Activated CD4-positive, alpha-beta T cell treated with anti-CD3 and anti-CD28 coated beads for 36 hours (primary cell): ENCODE measurements at regions not wholly inside any gene's neighbourhood (a gene's known extent, or its start where the extent isn't known, plus 50 kb on each side); places are given as distances from the start of the nearest gene placed in this dataset.

Experiments used
- ATAC-seq: fragments of 200-7000 bp; cut with Tn5 transposase; one replicate; pipeline ENCODE4 v1.10.0; 2021; ENCODE audit warnings: mild to moderate bottlenecking, moderate library complexity
- CTCF ChIA-PET: fragments of 350-600 bp; sonication (Branson Sonifier 250); formaldehyde crosslinking; loops from one replicate; lab custom pipeline; 2021; ENCODE audit warnings: antibody characterized with exemption; lab: Charles Lee
- POLR2A ChIA-PET: fragments of 350-600 bp; sonication (Branson Sonifier 250); formaldehyde crosslinking; loops from one replicate; lab custom pipeline; 2021; ENCODE audit warnings: antibody characterized with exemption, inconsistent platforms; lab: Charles Lee
- DNase-seq: peaks from one replicate; pipeline ENCODE4 v3.0.0-alpha.2; 2020
- H3K27ac Mint-ChIP-seq: one replicate; pipeline ENCODE4 v1.8.0; 2021; ENCODE audit warnings: mixed read lengths
- H3K27me3 Mint-ChIP-seq: one replicate; pipeline ENCODE4 v1.8.0; 2021; ENCODE audit warnings: mixed read lengths
- H3K36me3 Mint-ChIP-seq: one replicate; pipeline ENCODE4 v1.8.0; 2021; ENCODE audit warnings: low read depth, mixed read lengths
- H3K4me1 Mint-ChIP-seq: one replicate; pipeline ENCODE4 v1.8.0; 2021; ENCODE audit warnings: mixed read lengths
- H3K4me3 Mint-ChIP-seq: one replicate; pipeline ENCODE4 v1.8.0; 2021; ENCODE audit warnings: mild to moderate bottlenecking, moderate library complexity, mixed read lengths
- H3K9me3 Mint-ChIP-seq: one replicate; pipeline ENCODE4 v1.8.0; 2021; ENCODE audit warnings: low read depth, mixed read lengths
- intact Hi-C, 2 experiments: fragments of 100-400 bp; cut with DNase I in 1 of 2; cut with micrococcal nuclease in 1 of 2; formaldehyde crosslinking; loops; one replicate each; pipeline versions ENCODE4 v1.14.2 to v1.15.1; 2022 to 2024; cut with DNase I, micrococcal nuclease

- no peaks in the 10 kb centered on the region for H3K4me1 Mint-ChIP-seq
- CTCF ChIA-PET, result no interaction called here
- intact Hi-C loops, result no loop called here
Measured at GRCh38 chr14:42550310-42550709, 943.6 kb downstream of the LRFN5 start.

GRCh38 chr14:42548349-42548748 is 941.7 kb downstream of the LRFN5 start:
- Mint-ChIP-seq H3K27me3 (no peaks in the 10 kb centered on the region), H3K36me3 (no peaks in the 10 kb centered on the region), H3K27ac (no peak overlapping the region), H3K4me3 (no peak overlapping the region), H3K4me1 (no peaks in the 10 kb centered on the region), H3K9me3 (peaks cover 3% of the 10 kb centered on the region)
- ChIA-PET POLR2A (no interaction called here), CTCF (no interaction called here)
- intact Hi-C loops, result no loop called here
- DNase-seq (no peak), ATAC-seq (no peak)

More at GRCh38 chr14:42550310-42550709, 943.6 kb downstream of the LRFN5 start:
- ATAC-seq (no peak), DNase-seq (no peak)
- Mint-ChIP-seq H3K9me3 (peaks cover 3% of the 10 kb centered on the region), H3K27me3 (no peaks in the 10 kb centered on the region), H3K4me3 (no peak overlapping the region), H3K27ac (no peak overlapping the region), H3K36me3 (no peaks in the 10 kb centered on the region)
- POLR2A ChIA-PET, result no interaction called here

DNA sequence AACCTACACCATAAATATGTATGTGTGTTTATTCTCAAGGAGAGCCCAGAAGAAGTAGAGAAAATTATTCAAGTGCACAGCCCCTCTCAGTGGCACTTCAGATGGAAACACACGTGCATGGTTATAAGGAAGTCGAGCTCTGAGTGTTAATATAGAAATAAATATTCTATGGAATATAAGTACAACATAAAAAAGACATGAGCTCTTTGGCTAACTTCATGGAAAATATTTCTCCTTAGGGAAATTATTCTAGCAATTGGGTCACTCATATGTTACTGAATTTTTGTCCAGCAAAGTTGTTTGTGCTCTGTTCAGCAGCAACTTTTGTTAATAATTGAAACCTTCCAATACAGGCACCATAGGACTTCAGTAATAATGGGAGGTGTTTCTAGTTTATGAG is 939.0 kb downstream of the LRFN5 start:
- no peak for DNase-seq
- ChIA-PET CTCF (interaction anchor here (1.0 kb wide), 1 partner anchor 31 kb away, joined by 3 read pairs; no protein-coding TSS in a partner anchor), POLR2A (no interaction called here)
- no peaks in the 10 kb centered on the region for H3K36me3 Mint-ChIP-seq
- no peaks in the 10 kb centered on the region for H3K27me3 Mint-ChIP-seq
- no peak overlapping the region for H3K27ac Mint-ChIP-seq
- no peak overlapping the region for H3K4me3 Mint-ChIP-seq
- intact Hi-C loops, result no loop called here
- H3K4me1 Mint-ChIP-seq, result no peaks in the 10 kb centered on the region
- no peak for ATAC-seq
- H3K9me3 Mint-ChIP-seq, result peaks cover 7% of the 10 kb centered on the region

GRCh38 chr14:42541535-42542001 is 934.9 kb downstream of the LRFN5 start:
- no peaks in the 10 kb centered on the region for H3K36me3 Mint-ChIP-seq
- H3K27me3 Mint-ChIP-seq, result no peaks in the 10 kb centered on the region
- ATAC-seq (no peak), DNase-seq (no peak)
- no peak overlapping the region for H3K27ac Mint-ChIP-seq
- H3K4me3 Mint-ChIP-seq, result no peak overlapping the region
- H3K9me3 Mint-ChIP-seq, result peaks cover 7% of the 10 kb centered on the region
- intact Hi-C loops, result no loop called here
- no peaks in the 10 kb centered on the region for H3K4me1 Mint-ChIP-seq
- POLR2A ChIA-PET, result no interaction called here
- CTCF ChIA-PET, result no interaction called here

DNA sequence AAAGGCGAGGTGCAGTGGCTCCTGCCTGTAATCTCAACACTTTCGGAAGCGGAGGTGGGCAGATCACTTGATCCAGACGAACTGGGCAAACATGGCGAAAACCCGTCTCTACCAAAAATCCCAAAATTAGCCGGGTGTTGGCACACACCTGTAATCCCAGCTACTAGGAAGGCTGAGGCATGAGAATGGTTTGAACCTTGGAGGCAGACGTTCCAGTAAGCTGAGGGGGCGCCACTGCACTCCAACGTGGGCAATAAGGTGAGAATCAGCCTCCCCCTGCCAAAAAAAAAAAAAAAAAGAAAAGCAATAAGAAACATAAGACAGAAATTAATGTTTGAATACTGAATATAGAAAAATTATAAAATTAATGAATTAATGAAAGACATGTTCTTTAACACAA is 928.7 kb downstream of the LRFN5 start:
- CTCF ChIA-PET, result no interaction called here
- no peaks in the 10 kb centered on the region for H3K36me3 Mint-ChIP-seq
- H3K27me3 Mint-ChIP-seq, result no peaks in the 10 kb centered on the region
- H3K27ac Mint-ChIP-seq, result no peak overlapping the region
- intact Hi-C loops, result no loop called here
- no peak for ATAC-seq
- H3K4me1 Mint-ChIP-seq, result no peaks in the 10 kb centered on the region
- POLR2A ChIA-PET, result no interaction called here
- no peak overlapping the region for H3K4me3 Mint-ChIP-seq
- DNase-seq, result no peak
- peaks cover 5% of the 10 kb centered on the region for H3K9me3 Mint-ChIP-seq

DNA sequence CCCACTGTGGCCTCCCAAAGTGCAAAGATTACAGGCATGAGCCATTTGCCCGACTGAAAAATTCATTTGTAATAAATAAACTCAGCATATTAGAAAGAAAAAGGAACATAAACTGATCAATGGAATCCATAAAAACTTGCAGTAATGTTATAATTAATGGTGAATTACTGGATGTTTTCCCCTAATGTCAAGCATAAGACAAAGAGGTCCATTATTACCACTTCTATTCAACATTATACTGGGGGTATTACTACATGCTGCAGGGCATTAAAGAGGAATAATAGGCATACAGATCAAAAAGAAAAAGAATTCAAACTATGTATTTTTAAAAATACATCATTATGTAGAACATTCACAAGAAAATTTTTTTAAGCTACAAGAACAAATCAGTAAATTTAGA is 926.8 kb downstream of the LRFN5 start:
- Mint-ChIP-seq H3K4me3 (no peak overlapping the region), H3K4me1 (no peaks in the 10 kb centered on the region), H3K36me3 (no peaks in the 10 kb centered on the region), H3K27ac (no peak overlapping the region), H3K27me3 (no peaks in the 10 kb centered on the region), H3K9me3 (peaks cover 5% of the 10 kb centered on the region)
- intact Hi-C loops, result no loop called here
- CTCF ChIA-PET, result no interaction called here
- no peak for ATAC-seq
- no peak for DNase-seq
- POLR2A ChIA-PET, result no interaction called here

- POLR2A ChIA-PET, result no interaction called here
- H3K36me3 Mint-ChIP-seq, result no peaks in the 10 kb centered on the region
- no peak overlapping the region for H3K27ac Mint-ChIP-seq
- no peaks in the 10 kb centered on the region for H3K4me1 Mint-ChIP-seq
- H3K27me3 Mint-ChIP-seq, result no peaks in the 10 kb centered on the region
- intact Hi-C loops, result no loop called here
- CTCF ChIA-PET, result no interaction called here
- peaks cover 3% of the 10 kb centered on the region for H3K9me3 Mint-ChIP-seq
- ATAC-seq, result no peak
- no peak for DNase-seq
- H3K4me3 Mint-ChIP-seq, result no peak overlapping the region
Measured at GRCh38 chr14:42532194-42532593, 925.5 kb downstream of the LRFN5 start.

DNA sequence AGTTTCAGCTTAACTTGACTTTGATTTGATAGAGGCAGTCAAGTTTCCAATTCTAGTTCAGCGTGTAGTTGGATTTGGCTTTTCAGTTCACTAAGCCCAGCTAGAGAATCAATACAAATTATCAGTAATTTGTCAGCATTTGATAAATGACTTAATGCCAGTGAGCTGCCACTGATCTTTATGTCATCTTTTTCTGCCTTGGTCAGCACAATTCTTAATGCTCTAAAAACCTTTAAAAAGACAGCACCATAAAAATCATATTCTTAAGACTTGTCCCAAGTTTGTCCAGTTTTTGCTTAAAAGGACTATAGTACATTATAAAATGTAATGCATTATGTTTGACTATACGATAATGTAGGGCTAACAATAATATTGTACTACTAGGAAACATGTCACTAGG is 920.5 kb downstream of the LRFN5 start:
- no peaks in the 10 kb centered on the region for H3K36me3 Mint-ChIP-seq
- H3K9me3 Mint-ChIP-seq, result peaks cover 1% of the 10 kb centered on the region
- no peak overlapping the region for H3K4me3 Mint-ChIP-seq
- intact Hi-C loops, result no loop called here
- no peaks in the 10 kb centered on the region for H3K27me3 Mint-ChIP-seq
- no peak overlapping the region for H3K27ac Mint-ChIP-seq
- no peak for DNase-seq
- CTCF ChIA-PET, result no interaction called here
- POLR2A ChIA-PET, result no interaction called here
- no peaks in the 10 kb centered on the region for H3K4me1 Mint-ChIP-seq
- ATAC-seq, result no peak

DNA sequence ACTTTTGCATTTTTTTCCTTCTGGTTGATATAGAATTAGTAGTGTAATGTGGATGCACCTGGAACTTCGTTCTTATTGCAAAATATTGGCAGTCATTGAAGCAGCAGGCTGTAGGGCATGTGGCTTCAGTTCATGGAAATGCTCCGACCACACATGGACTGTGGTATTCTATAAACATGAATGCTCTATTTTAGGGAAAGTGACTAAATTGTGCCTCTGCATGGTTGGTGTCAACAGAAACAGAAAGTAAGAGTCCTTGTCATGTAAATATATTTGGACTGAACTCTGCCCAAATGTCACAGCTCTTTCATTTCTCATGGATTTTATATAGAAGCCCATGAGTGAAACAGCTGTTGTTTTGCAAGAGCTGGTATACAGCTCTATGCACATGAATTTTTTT is 917.0 kb downstream of the LRFN5 start:
- POLR2A ChIA-PET, result no interaction called here
- ATAC-seq, result no peak
- no peaks in the 10 kb centered on the region for H3K4me1 Mint-ChIP-seq
- CTCF ChIA-PET, result no interaction called here
- no peak for DNase-seq
- H3K27me3 Mint-ChIP-seq, result no peaks in the 10 kb centered on the region
- no peak overlapping the region for H3K27ac Mint-ChIP-seq
- H3K4me3 Mint-ChIP-seq, result no peak overlapping the region
- no peaks in the 10 kb centered on the region for H3K36me3 Mint-ChIP-seq
- intact Hi-C loops, result no loop called here
- peaks cover 5% of the 10 kb centered on the region for H3K9me3 Mint-ChIP-seq

DNA sequence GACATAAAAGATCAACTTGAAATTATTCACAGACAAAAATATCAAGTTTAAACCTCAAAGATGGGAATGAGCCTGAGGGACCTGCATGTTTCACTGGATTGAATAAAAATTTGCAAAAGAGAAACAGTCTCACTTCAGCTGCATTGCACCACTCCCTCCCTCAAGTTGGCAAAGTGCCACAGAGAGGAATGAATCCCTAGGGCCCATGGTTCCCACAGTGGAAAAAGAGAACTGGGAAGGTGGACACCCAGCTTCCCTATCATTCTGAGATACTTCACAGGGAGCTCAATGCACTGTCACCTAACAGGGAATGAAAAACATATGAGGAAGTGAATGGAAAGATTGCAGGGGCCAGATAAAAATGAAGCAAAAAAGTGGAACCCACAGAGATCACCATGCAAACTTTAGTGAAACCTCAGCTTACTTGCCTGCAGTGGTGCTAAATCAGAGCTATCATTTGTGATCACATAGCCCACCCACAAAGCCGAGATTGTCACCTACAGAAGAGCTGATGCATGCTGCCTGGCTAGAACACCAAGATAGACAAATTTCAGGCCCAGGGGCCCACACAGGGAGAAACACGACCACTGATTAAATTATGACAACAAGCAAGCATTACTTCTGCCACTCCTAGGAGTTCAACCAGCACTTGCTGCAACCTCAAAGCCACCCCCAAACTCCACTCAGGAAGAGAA is 911.3 kb downstream of the LRFN5 start:
- Mint-ChIP-seq H3K27ac (no peak overlapping the region), H3K4me1 (no peaks in the 10 kb centered on the region), H3K27me3 (no peaks in the 10 kb centered on the region), H3K36me3 (no peaks in the 10 kb centered on the region), H3K9me3 (peaks cover 12% of the 10 kb centered on the region), H3K4me3 (no peak overlapping the region)
- DNase-seq (no peak), ATAC-seq (no peak)
- POLR2A ChIA-PET, result no interaction called here
- CTCF ChIA-PET, result no interaction called here
- intact Hi-C loops, result no loop called here

DNA sequence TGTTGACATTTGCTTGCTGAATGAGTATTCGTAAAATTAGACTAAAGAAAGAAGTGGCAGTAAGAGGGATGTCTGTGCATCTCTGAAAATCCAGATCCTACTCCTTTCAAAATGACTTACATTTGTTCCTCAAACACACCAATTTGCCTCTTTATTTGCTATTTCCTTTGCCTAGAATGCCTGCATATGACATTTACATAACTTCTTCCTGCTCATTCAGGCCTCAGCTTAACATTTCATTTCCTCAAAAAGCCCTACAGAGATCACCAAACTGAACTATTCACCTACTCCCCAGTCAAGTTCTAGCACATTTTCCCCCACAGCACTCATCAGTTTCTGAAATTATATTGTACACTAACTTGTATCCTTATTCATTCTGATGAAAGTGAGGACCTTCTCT is 907.2 kb downstream of the LRFN5 start:
- intact Hi-C loops, result no loop called here
- DNase-seq, result no peak
- ChIA-PET POLR2A (no interaction called here), CTCF (interaction anchor here (1.0 kb wide), 1 partner anchor 32 kb away, joined by 3 read pairs; no protein-coding TSS in a partner anchor)
- Mint-ChIP-seq H3K36me3 (no peaks in the 10 kb centered on the region), H3K27me3 (no peaks in the 10 kb centered on the region), H3K4me3 (no peak overlapping the region), H3K27ac (no peak overlapping the region), H3K9me3 (peaks cover 14% of the 10 kb centered on the region), H3K4me1 (no peaks in the 10 kb centered on the region)
- no peak for ATAC-seq

- Mint-ChIP-seq H3K27ac (no peak overlapping the region), H3K36me3 (no peaks in the 10 kb centered on the region), H3K4me3 (no peak overlapping the region), H3K9me3 (peaks cover 12% of the 10 kb centered on the region), H3K27me3 (no peaks in the 10 kb centered on the region), H3K4me1 (no peaks in the 10 kb centered on the region)
- DNase-seq (no peak), ATAC-seq (no peak)
- CTCF ChIA-PET, result no interaction called here
- intact Hi-C loops, result no loop called here
- POLR2A ChIA-PET, result no interaction called here
Measured at GRCh38 chr14:42510071-42510470, 903.4 kb downstream of the LRFN5 start.
